ENCODE measurements at regions not wholly inside any gene's neighbourhood (a gene's known extent, or its start where the extent isn't known, plus 50 kb on each side); places are given as distances from the start of the nearest gene placed in this dataset.

DNA sequence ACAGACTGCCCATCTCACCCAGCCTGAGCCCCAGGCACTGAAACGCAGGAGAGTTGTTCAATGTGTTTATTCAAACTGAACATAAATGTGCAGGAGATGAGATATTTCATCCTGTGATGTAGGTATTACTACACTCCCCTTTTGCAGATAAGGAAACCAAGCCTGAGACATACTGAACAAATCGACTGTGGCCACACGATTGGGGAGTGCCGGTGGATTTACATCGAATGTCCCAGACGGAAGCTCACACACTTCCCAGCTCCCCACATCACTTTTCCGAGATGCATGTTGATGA, 94.8 kb upstream of the ALKAL2 start:
- TF ChIP-seq CTCF (IDR thresholded peaks at IDR 0.05; ENCODE audit: insufficient read depth, low read depth, low read length) (no peak), EZH2 (IDR thresholded peaks at IDR 0.05; ENCODE audit: insufficient read depth, low read length) (no peak)

Measured in astrocyte (in vitro differentiated cells and primary cell).